ENCODE measurements at regions not wholly inside any gene's neighbourhood (a gene's known extent, or its start where the extent isn't known, plus 50 kb on each side); places are given as distances from the start of the nearest gene placed in this dataset.

GRCh38 chr11:131079036-131079435 lies 162.8 kb upstream of the SNX19 start:
- TF ChIP-seq SMARCA5 (IDR thresholded peaks at IDR 0.05) (no peak), CBFB (IDR thresholded peaks at IDR 0.05; ENCODE audit: low read depth) (no peak), CTCF (IDR thresholded peaks at IDR 0.05 in 2 of 3, conservative IDR thresholded peaks at IDR 0.05 in 1 of 3; ENCODE audit: control insufficient read depth in 2 of 3, extremely low read depth in 1 of 3, insufficient read depth in 1 of 3, low read depth in 3 of 3, low read length in 3 of 3) (no peak), YY1 (IDR thresholded peaks at IDR 0.05; ENCODE audit: low read depth, low read length) (no peak), ZNF24 (IDR thresholded peaks at IDR 0.05) (no peak)

All from GM12878 (cell line).